ENCODE measurements at regions not wholly inside any gene's neighbourhood (a gene's known extent, or its start where the extent isn't known, plus 50 kb on each side); places are given as distances from the start of the nearest gene placed in this dataset.
"Not testable (repeated sequence)": the region's sequence is repeated elsewhere in the genome, so short reads cannot be mapped to it uniquely, and the experiment has no call there.

DNA sequence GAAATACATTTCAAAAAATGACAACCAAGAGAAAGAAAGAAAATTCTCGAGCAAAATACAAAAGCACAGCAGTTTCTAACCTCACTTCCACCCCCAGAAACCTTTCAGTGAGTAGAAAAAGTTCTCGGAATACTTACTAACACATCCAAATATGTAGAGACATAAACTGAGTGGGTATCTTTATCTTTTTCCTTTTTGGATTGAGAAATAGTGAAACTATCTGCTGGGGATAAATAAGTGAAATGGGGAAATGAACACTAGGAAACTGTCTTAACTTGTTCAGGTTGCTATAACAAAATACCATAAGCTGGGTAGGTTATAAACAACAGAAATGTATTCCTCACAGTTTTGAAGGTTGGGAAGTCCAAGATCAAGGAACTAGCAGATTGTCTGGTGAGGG is 72.0 kb downstream of the VCAM1 start:
- no peak for DNase-seq

DNA sequence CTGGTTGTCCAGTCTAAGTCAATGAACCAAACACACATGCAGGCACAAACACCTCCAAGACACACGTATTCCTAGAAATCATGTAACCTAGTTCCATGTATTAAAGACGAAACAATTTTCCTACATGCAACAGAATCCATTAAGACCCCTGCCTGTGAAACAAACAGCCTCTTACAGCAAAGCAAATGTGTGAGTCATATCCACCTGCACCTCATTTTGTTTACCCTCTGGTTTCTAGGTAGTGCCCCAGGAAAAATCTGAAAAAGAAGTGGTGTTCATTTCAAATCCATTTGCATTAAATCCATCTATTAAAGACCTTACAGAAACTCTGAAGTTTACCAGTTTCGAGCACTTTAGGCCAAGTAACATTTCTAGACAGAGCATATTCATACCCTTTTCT is 74.1 kb downstream of the VCAM1 start:
- DNase-seq = no peak

DNA sequence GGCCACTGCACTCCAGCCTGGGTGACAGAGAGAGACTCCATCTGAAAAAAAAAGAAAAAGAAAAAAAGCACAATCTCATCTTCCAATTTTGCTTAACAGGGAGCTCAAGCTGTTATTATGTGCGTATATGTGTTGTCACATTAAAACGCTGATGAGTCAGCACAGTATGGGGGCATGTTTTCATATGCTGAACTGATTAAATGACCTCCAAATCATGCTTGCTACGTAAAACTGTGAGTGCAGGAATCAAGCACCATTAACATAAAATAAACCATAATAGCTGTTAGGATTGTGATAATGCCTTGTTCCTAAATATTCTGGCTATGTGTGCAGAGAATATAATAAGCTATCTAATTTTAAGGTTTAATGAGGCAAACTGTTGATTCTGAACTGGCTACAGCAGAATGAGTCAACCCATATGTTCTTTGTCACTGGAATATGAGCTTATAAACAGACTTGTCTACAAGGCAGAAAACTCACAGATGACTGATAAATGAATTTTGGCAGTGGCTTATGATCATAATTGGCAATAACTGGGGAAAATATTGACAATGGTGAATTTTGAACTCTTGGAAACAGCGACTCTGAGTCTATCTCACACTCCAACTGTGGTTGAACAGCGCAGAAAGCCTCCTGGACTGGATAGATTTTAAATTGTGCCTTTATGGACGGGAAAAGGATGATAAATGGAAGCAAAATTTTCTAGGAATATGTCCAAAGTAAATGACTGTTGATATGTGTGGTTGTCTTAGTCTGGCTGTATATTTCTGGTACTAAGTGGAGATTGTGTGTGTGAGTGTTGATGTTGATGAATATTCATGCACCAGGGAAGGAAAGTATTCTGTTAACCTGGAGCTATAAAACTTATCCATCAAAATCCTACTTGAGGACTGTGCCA is 75.5 kb downstream of the VCAM1 start:
- DNase-seq = no peak

GRCh38 chr1:100795646-100795985 is 76.1 kb downstream of the VCAM1 start:
- DNase-seq = no peak

DNA sequence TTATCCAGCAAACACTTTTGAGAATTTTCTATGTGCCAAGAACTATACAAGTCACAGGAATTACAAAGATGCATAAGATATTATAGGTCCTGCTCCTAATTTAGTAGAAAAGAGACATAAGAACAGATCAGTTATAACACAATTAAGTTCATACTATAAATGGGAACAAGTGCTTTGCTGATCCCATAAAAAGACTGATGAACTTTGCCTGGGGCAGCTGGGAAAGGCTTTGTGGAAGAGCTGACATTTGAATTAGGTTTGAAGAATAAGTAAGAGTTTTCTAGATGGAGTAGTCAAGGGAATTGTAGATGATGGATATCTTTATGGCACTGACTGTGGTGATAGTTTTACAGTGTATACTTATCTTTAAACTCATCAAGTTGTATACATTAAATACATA is 76.5 kb downstream of the VCAM1 start:
- DNase-seq = no peak

DNA sequence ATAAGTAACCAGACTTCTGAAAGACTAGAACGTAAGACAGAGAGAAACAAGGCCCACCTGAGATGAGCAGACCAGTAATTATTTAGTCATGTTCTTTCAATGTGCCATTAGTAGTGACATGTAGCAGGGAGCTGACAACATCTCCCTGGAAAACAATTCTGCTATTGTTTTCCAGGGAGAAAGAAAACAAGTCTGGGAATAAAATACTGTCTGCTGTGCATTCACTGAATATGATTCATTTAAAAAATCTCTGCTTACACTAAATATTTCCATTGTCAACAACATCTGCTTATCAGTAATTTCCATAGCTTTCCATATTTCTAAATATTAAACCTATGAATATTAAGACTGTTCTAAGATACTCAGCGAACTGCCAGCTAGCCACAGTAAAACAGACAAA is 80.0 kb downstream of the VCAM1 start:
- peak in 1 of 2 donors; percentile 12 for DNase-seq

DNA sequence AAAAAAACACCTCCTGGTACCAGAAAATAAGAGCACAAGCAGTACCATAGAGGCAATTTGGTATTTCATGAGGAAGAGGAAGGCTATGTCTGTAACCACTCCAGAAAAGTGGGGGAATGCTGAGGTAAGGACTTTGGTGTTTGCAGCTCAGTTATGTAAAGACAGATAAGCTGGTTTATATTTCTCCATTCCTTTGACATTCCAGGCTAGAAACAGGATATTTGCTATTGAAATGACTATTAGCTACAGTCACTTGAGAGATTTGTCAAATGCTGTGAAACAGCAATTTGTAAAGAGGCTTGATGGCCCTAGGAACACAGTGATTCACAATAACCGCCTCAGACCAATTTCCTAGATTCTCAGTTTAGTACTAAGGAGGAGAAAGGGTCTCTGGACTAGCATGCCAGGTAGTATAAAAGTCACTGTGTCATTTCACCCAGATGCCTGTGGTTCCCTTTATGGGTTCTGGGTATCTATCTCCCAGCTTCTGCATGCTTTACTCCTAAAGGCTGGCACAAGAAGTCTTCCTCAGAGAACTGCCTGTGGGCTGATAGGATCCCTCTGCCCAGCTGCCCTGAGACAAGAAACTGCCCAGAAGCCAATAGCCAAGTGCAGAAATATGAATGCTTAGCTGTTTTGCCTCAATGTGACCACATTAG is 80.5 kb downstream of the VCAM1 start:
- no peak for DNase-seq

DNA sequence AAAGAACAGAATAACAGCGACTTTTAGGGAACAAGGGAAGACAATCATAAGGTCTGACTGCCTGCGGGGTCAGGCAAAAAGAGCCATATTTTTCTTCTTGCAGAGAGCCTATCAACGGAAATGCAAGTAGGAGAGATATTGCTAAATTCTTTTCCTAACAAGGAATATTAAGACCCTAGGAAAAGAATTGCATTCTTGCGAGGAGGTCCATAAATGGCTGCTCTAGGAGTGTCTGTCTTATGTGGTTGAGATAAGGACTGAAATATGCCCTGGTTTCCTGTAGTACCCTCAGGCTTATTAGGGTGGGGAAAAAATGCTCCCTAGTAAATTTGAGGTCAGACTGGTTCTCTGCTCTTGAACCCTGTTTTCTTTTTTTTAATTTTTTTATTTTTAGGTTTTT is 81.7 kb downstream of the VCAM1 start:
- not testable (repeated sequence) for DNase-seq

GRCh38 chr1:100803280-100803679 is 83.7 kb downstream of the VCAM1 start:
- not testable (repeated sequence) for DNase-seq

DNA sequence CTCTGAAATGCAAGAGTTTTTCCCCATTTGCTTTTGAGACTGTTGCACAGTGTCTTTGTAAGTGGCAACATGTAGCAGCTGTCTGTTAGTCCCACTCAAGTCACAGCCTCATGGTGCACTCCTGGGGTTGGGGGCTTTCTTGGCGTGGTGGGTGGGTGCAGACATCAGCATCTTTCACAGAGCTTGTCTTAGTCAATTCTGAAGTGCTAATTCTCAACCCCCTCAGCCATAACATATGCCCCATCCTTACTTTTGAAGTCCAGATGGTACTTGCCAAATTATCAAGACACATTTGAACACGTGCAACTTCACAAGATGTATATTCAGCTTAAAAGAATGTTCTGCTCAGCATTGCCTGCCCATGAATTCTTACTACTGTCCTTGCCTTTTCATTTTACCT is 87.1 kb downstream of the VCAM1 start:
- no peak for DNase-seq

DNA sequence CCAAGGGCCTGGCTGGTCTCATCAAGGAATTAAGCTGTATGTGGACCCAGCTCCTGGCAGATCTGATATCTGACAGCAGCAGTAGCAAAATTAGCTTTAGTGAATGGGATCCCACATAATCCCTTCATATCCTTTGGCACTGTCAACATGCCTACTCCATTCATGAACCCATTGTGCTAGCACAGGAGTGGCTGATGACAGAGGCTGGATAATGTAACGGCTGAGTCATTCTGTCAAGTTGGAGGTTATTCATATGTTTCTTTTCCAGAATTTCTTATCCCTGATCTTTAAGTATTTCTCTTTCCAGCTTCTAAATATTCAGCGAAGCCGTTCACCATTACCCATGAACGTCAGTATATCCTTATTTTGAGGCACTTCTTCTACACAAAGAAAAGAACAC is 84.3 kb downstream of the EXTL2 start:
- no peak for DNase-seq

DNA sequence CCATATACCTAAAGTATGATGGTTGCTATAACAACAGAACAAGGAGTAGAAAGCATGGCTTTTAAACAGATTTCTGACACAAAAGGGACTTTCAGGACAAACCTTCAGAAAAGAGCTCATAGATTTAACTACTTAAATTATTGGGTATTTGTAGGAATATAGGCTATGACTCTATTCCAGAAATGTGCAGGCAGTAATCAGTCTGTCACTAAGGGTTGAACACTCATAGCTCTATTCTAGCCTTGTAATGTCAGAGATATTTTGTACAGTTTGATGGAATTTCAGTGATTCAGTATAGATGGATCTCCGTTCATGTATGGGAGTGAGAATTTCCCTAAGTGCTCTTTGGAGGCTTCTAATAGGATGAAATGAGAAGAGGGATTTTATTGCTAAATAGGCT is 82.8 kb downstream of the EXTL2 start:
- DNase-seq = no peak

GRCh38 chr1:100814938-100815337 is 79.7 kb downstream of the EXTL2 start:
- not testable (repeated sequence) for DNase-seq

- no peak for DNase-seq
These were observed 78.6 kb downstream of the EXTL2 start for GRCh38 chr1:100816049-100816448.

DNA sequence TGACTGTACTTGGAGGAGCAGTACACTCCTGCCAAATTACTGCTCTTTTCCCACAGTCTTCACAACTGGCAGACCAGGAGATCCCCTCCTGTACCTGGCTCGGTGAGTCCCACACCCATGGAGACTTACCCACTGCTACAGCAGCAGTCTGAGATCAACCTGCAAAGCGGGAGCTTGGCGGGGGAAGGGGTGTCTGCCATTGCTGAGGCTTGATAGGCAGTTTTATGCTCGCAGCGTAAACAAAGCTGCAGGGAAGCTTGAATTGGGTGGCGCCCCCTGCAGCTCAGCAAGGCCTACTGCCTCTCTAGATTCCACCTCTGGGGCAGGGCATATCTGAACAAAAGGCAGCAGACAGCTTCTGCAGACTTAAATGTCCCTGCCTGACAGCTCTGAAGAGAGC is 74.4 kb downstream of the EXTL2 start:
- not testable (repeated sequence) for DNase-seq

GRCh38 chr1:100821919-100822318 is 72.7 kb downstream of the EXTL2 start:
- not testable (repeated sequence) for DNase-seq

Measured in hippocampal formation (tissue), 2 donors.